ENCODE measurements at regions not wholly inside any gene's neighbourhood (a gene's known extent, or its start where the extent isn't known, plus 50 kb on each side); places are given as distances from the start of the nearest gene placed in this dataset.
"Not testable (repeated sequence)": the region's sequence is repeated elsewhere in the genome, so short reads cannot be mapped to it uniquely, and the experiment has no call there.

GRCh38 chr15:30303968-30304367 is 89.4 kb downstream of the CHRFAM7A start:
- intact Hi-C loops (cut with DNase I); H3K4me1 ChIP-seq; H3K27ac ChIP-seq (replicated peaks in 1 of 4); H3K4me3 ChIP-seq; H3K36me3 ChIP-seq; DNase-seq (ENCODE audit: extremely low spot score); H3K9me3 ChIP-seq; H3K27me3 ChIP-seq: not testable (repeated sequence)
- WGBS = no CpG with 5 or more reads among the region's 3 CpGs

Small RNA genes lying in the stretch of these regions (small RNA-seq; reads per million reads assigned to genes)
- gene RNU6-17P = 0 reads per million in 3 donors
